ENCODE measurements at regions not wholly inside any gene's neighbourhood (a gene's known extent, or its start where the extent isn't known, plus 50 kb on each side); places are given as distances from the start of the nearest gene placed in this dataset.

DNA sequence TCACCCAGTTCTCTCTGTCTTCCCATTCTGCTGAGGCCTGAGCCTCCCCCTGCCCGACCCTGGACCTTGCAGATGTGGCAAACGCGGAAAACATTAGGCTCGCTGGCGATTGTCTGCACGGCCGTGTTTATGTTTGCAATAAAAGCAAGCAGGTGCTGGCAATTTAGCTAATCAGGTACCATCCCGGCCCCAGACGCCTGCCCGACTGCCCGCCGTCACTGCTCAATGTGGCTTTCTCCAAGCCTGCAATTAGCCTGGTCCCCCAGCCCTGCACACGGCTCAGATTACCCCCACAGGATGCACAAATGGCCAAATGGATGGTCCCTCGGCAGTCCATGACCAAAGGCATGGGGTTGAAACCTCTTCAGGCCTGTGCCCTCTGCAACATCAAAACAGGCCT lies 259.7 kb downstream of the MN1 start:
- no peak overlapping the region for H3K9ac ChIP-seq
- no peaks in the 10 kb centered on the region for H3K36me3 ChIP-seq (ENCODE audit: control insufficient read depth, insufficient read depth, low read length)
- no peak for TF ChIP-seq CTCF (IDR thresholded peaks at IDR 0.05)
- no peaks in the 10 kb centered on the region for H3K27me3 ChIP-seq (ENCODE audit: control insufficient read depth, insufficient read depth, low read length)
- H3K4me1 ChIP-seq = no peaks in the 10 kb centered on the region
- H3K79me2 ChIP-seq = no peaks in the 10 kb centered on the region
- H3K4me3 ChIP-seq (ENCODE audit: low read depth, low read length) = no peak overlapping the region
- no peak overlapping the region for H3K27ac ChIP-seq
- H3K9me3 ChIP-seq (ENCODE audit: control insufficient read depth, low read length) = no peaks in the 10 kb centered on the region
- no peak overlapping the region for H3K4me2 ChIP-seq (ENCODE audit: low read length)
- H2AFZ ChIP-seq = no peak overlapping the region

DNA sequence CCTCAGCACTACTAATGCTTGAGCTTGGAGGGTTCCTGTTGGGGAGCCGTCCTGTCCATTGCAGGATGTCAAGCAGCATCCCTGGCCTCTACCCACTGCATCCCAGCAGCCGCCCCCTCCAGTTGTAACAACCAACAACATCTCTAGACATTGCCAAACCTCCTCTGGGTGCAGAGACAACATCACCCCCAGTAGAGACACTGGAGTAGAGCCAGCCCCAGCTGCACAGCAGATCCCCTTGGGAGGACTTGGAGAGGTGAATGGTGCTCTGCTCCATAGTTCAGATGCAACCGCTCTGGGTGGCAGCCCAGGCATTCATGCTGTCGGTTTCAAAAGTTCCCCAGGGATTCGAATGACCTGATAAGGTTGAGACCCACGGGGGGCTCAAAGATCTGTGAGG lies 259.0 kb downstream of the MN1 start:
- no peaks in the 10 kb centered on the region for H3K36me3 ChIP-seq (ENCODE audit: control insufficient read depth, insufficient read depth, low read length)
- no peak overlapping the region for H3K4me2 ChIP-seq (ENCODE audit: low read length)
- no peak overlapping the region for H3K27ac ChIP-seq
- H3K9me3 ChIP-seq (ENCODE audit: control insufficient read depth, low read length) = no peaks in the 10 kb centered on the region
- H3K4me3 ChIP-seq (ENCODE audit: low read depth, low read length) = no peak overlapping the region
- TF ChIP-seq CTCF (IDR thresholded peaks at IDR 0.05) = no peak
- H3K79me2 ChIP-seq = no peaks in the 10 kb centered on the region
- no peaks in the 10 kb centered on the region for H3K4me1 ChIP-seq
- no peak overlapping the region for H2AFZ ChIP-seq
- no peaks in the 10 kb centered on the region for H3K27me3 ChIP-seq (ENCODE audit: control insufficient read depth, insufficient read depth, low read length)
- no peak overlapping the region for H3K9ac ChIP-seq

DNA sequence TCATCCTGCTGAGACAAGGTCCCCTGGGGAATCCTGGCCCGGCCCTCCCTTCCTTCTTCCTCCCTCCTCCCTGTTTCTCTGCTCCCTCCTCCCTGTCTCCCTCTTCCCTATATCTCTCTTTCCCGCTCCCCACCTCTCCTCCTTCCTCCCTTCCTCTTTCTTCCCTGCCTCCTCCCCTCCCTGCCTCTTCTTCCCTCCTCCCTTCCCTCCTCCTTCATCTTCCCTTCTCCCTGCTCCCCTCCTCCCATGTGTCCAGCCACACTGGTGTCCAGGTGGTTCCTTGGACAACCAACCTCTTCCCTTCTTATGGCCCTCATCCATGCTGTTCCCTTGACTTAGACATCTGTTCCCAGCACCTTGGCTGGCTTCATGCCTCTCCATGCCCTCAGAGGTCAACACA lies 258.1 kb downstream of the MN1 start:
- H3K36me3 ChIP-seq (ENCODE audit: control insufficient read depth, insufficient read depth, low read length) = no peaks in the 10 kb centered on the region
- no peaks in the 10 kb centered on the region for H3K9me3 ChIP-seq (ENCODE audit: control insufficient read depth, low read length)
- H3K9ac ChIP-seq = no peak overlapping the region
- H3K4me1 ChIP-seq = no peaks in the 10 kb centered on the region
- no peaks in the 10 kb centered on the region for H3K27me3 ChIP-seq (ENCODE audit: control insufficient read depth, insufficient read depth, low read length)
- no peak overlapping the region for H3K4me2 ChIP-seq (ENCODE audit: low read length)
- H3K79me2 ChIP-seq = no peaks in the 10 kb centered on the region
- no peak overlapping the region for H2AFZ ChIP-seq
- no peak overlapping the region for H3K4me3 ChIP-seq (ENCODE audit: low read depth, low read length)
- H3K27ac ChIP-seq = no peak overlapping the region
- TF ChIP-seq CTCF (IDR thresholded peaks at IDR 0.05) = no peak

GRCh38 chr22:27545085-27545484 lies 256.5 kb downstream of the MN1 start:
- Histone ChIP-seq H3K9ac (no peak overlapping the region), H3K36me3 (ENCODE audit: control insufficient read depth, insufficient read depth, low read length) (no peaks in the 10 kb centered on the region), H3K9me3 (ENCODE audit: control insufficient read depth, low read length) (no peaks in the 10 kb centered on the region)

More at GRCh38 chr22:27545085-27545484, 256.5 kb downstream of the MN1 start:
- Histone ChIP-seq H3K4me2 (ENCODE audit: low read length) (no peak overlapping the region), H3K27ac (no peak overlapping the region), H3K79me2 (no peaks in the 10 kb centered on the region), H3K4me3 (ENCODE audit: low read depth, low read length) (no peak overlapping the region), H3K4me1 (no peaks in the 10 kb centered on the region), H3K27me3 (ENCODE audit: control insufficient read depth, insufficient read depth, low read length) (no peaks in the 10 kb centered on the region), H2AFZ (no peak overlapping the region)
- TF ChIP-seq CTCF (IDR thresholded peaks at IDR 0.05) = no peak
